Ecto neural progenitor cell (in vitro differentiated cells): ENCODE measurements at regions not wholly inside any gene's neighbourhood (a gene's known extent, or its start where the extent isn't known, plus 50 kb on each side); places are given as distances from the start of the nearest gene placed in this dataset.
A peak's percentile ranks its signal among the peaks of the same experiment; 100 is the strongest.
"Not testable (repeated sequence)": the region's sequence is repeated elsewhere in the genome, so short reads cannot be mapped to it uniquely, and the experiment has no call there.

Source experiments
- DNase-seq: peaks from one replicate; pipeline ENCODE4 v3.0.0-alpha.2; 2018; ENCODE audit warnings: low spot score

GRCh38 chr19:30682999-30683536 lies 310.9 kb downstream of the ZNF536 start:
- peak; percentile 82 for DNase-seq

- no peak for DNase-seq
Measured at GRCh38 chr19:30682146-30682998, 310.2 kb downstream of the ZNF536 start.

GRCh38 chr19:30681162-30682100 lies 309.2 kb downstream of the ZNF536 start:
- DNase-seq, result no peak

- not testable (repeated sequence) for DNase-seq
Measured at GRCh38 chr19:30680399-30680798, 308.2 kb downstream of the ZNF536 start.

- no peak for DNase-seq
Measured at GRCh38 chr19:30679789-30680188, 307.6 kb downstream of the ZNF536 start.

GRCh38 chr19:30679153-30679702 lies 307.0 kb downstream of the ZNF536 start:
- DNase-seq, result no peak

- no peak for DNase-seq
Measured at GRCh38 chr19:30678168-30678567, 306.0 kb downstream of the ZNF536 start.

- DNase-seq, result no peak
Measured at GRCh38 chr19:30677702-30678101, 305.5 kb downstream of the ZNF536 start.

GRCh38 chr19:30676990-30677679 lies 305.0 kb downstream of the ZNF536 start:
- DNase-seq, result no peak

GRCh38 chr19:30675086-30675485 lies 302.9 kb downstream of the ZNF536 start:
- no peak for DNase-seq

- DNase-seq, result no peak
Measured at GRCh38 chr19:30674656-30675055, 302.5 kb downstream of the ZNF536 start.

GRCh38 chr19:30673336-30673735 lies 301.2 kb downstream of the ZNF536 start:
- no peak for DNase-seq

GRCh38 chr19:30672926-30673325 lies 300.7 kb downstream of the ZNF536 start:
- DNase-seq, result no peak

- DNase-seq, result no peak
Measured at GRCh38 chr19:30671622-30672051, 299.5 kb downstream of the ZNF536 start.

- no peak for DNase-seq
Measured at GRCh38 chr19:30671367-30671619, 299.1 kb downstream of the ZNF536 start.

- no peak for DNase-seq
Measured at GRCh38 chr19:30670562-30671366, 298.6 kb downstream of the ZNF536 start.

GRCh38 chr19:30670011-30670329 lies 297.8 kb downstream of the ZNF536 start:
- DNase-seq, result no peak

GRCh38 chr19:30669329-30670010 lies 297.3 kb downstream of the ZNF536 start:
- peak; percentile 85 for DNase-seq

- no peak for DNase-seq
Measured at GRCh38 chr19:30668521-30669155, 296.5 kb downstream of the ZNF536 start.

- DNase-seq, result no peak
Measured at GRCh38 chr19:30667746-30668145, 295.6 kb downstream of the ZNF536 start.
